ENCODE measurements at regions not wholly inside any gene's neighbourhood (a gene's known extent, or its start where the extent isn't known, plus 50 kb on each side); places are given as distances from the start of the nearest gene placed in this dataset.
"Not testable (repeated sequence)": the region's sequence is repeated elsewhere in the genome, so short reads cannot be mapped to it uniquely, and the experiment has no call there.

DNA sequence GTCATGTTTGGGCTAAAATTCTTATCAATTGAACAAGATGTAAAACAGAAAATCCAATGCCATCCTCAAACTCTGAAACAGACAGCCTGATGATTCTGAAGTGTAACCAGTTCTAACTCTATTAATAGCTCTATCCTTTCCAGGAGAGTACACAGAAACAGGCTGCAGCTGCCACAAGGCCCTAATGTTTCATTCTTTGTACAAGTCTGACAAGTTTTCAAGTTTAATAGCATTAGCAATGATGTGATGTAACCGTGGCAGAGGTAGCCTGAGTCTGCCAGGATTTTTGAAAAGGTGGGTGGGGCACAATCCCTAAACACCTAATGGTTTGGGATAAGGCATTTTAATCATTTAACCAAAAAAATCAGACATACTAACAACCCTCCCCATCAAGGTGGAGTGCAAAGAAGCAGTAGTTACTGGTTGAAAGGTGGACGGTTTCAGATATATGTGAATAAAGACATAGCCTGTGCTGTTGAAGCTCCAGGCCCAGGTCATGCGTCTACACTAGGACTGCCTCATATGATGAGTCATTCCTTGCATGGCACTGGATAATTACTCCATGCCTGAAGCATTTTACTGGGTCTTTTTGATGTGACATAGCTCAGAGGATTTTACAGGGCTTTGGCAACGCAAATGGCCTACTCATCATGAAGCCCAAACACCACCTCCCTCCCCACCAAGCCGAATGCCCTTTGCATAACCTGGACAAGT, 145.1 kb upstream of the GRIP1 start:
- H3K9ac ChIP-seq (ENCODE audit: low read depth, low read length), result no peak overlapping the region
- no peaks in the 10 kb centered on the region for H3K36me3 ChIP-seq (ENCODE audit: control insufficient read depth, insufficient read depth, low read length)
- H3K4me3 ChIP-seq (ENCODE audit: low read depth, low read length), result no peak overlapping the region
- no peaks in the 10 kb centered on the region for H3K9me3 ChIP-seq (ENCODE audit: control insufficient read depth, insufficient read depth, low read length)
- H3K27me3 ChIP-seq (ENCODE audit: control insufficient read depth, insufficient read depth, low read length), result no peaks in the 10 kb centered on the region
- no peaks in the 10 kb centered on the region for H3K4me1 ChIP-seq (ENCODE audit: control insufficient read depth, insufficient read depth, low read length)

DNA sequence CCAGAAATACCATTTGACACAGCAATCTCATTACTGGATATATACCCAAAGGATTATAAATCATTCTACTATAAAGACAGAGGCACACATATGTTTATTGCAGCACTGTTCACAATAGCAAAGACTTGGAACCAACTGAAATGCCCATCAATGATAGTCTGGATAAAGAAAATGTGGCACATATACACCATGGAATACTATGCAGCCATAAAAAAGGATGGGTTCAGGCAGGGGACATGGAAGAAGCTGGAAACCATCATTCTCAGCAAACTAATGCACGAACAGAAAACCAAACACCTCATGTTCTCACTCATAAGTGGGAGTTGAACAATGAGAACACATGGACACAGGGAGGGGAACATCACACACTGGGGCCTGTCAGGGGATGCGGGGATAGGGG, 147.0 kb upstream of the GRIP1 start:
- not testable (repeated sequence) for H3K27me3 ChIP-seq (ENCODE audit: control insufficient read depth, insufficient read depth, low read length); H3K4me3 ChIP-seq (ENCODE audit: low read depth, low read length); H3K36me3 ChIP-seq (ENCODE audit: control insufficient read depth, insufficient read depth, low read length); H3K9me3 ChIP-seq (ENCODE audit: control insufficient read depth, insufficient read depth, low read length); H3K9ac ChIP-seq (ENCODE audit: low read depth, low read length); H3K4me1 ChIP-seq (ENCODE audit: control insufficient read depth, insufficient read depth, low read length)

DNA sequence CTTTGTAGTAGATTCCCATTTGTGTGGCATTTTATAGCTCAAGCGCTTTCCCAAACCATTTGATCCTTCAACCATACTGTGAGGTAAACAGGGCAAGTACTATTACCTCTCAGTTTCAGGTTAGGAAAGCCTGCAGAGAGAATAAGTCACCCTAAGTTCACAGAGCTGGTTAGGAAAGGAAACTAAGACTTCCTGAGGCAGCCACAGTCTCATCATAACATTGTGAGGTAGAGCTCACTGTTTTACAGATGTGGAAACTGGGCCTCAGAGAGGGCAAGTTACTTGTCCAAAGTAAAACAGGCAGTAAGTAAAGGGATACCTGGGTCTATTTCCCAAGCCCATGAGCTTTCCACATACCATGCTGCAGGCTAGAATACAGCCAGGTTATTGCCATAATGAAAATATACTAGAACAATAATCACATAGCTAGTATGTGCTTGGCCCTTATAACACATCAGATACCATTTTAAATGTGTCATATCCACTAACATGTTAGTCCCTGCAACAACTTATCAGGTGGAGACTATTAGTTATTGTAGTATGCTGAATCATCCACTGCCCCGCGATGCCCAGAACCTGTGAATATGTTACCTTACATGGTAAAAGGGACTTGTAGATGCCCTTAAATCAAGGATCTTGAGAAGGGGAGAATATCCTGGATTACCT, 150.9 kb upstream of the GRIP1 start:
- Histone ChIP-seq H3K9me3 (ENCODE audit: control insufficient read depth, insufficient read depth, low read length) (no peaks in the 10 kb centered on the region), H3K36me3 (ENCODE audit: control insufficient read depth, insufficient read depth, low read length) (no peaks in the 10 kb centered on the region), H3K4me3 (ENCODE audit: low read depth, low read length) (no peak overlapping the region), H3K9ac (ENCODE audit: low read depth, low read length) (no peak overlapping the region), H3K27me3 (ENCODE audit: control insufficient read depth, insufficient read depth, low read length) (no peaks in the 10 kb centered on the region), H3K4me1 (ENCODE audit: control insufficient read depth, insufficient read depth, low read length) (no peaks in the 10 kb centered on the region)

GRCh38 chr12:66831495-66831894, 152.6 kb upstream of the GRIP1 start:
- Histone ChIP-seq H3K36me3 (ENCODE audit: control insufficient read depth, insufficient read depth, low read length) (no peaks in the 10 kb centered on the region), H3K4me3 (ENCODE audit: low read depth, low read length) (no peak overlapping the region), H3K9ac (ENCODE audit: low read depth, low read length) (no peak overlapping the region), H3K27me3 (ENCODE audit: control insufficient read depth, insufficient read depth, low read length) (no peaks in the 10 kb centered on the region), H3K4me1 (ENCODE audit: control insufficient read depth, insufficient read depth, low read length) (no peaks in the 10 kb centered on the region), H3K9me3 (ENCODE audit: control insufficient read depth, insufficient read depth, low read length) (no peaks in the 10 kb centered on the region)

GRCh38 chr12:66832997-66833396, 154.1 kb upstream of the GRIP1 start:
- Histone ChIP-seq H3K9ac (ENCODE audit: low read depth, low read length) (no peak overlapping the region), H3K36me3 (ENCODE audit: control insufficient read depth, insufficient read depth, low read length) (no peaks in the 10 kb centered on the region), H3K9me3 (ENCODE audit: control insufficient read depth, insufficient read depth, low read length) (no peaks in the 10 kb centered on the region), H3K27me3 (ENCODE audit: control insufficient read depth, insufficient read depth, low read length) (no peaks in the 10 kb centered on the region), H3K4me1 (ENCODE audit: control insufficient read depth, insufficient read depth, low read length) (no peaks in the 10 kb centered on the region), H3K4me3 (ENCODE audit: low read depth, low read length) (no peak overlapping the region)

GRCh38 chr12:66836623-66837310, 157.9 kb upstream of the GRIP1 start:
- Histone ChIP-seq H3K27me3 (ENCODE audit: control insufficient read depth, insufficient read depth, low read length) (no peaks in the 10 kb centered on the region), H3K36me3 (ENCODE audit: control insufficient read depth, insufficient read depth, low read length) (no peaks in the 10 kb centered on the region), H3K4me1 (ENCODE audit: control insufficient read depth, insufficient read depth, low read length) (no peaks in the 10 kb centered on the region), H3K4me3 (ENCODE audit: low read depth, low read length) (no peak overlapping the region), H3K9ac (ENCODE audit: low read depth, low read length) (no peak overlapping the region), H3K9me3 (ENCODE audit: control insufficient read depth, insufficient read depth, low read length) (no peaks in the 10 kb centered on the region)

- H3K9ac ChIP-seq (ENCODE audit: low read depth, low read length), result no peak overlapping the region
- H3K36me3 ChIP-seq (ENCODE audit: control insufficient read depth, insufficient read depth, low read length), result no peaks in the 10 kb centered on the region
- no peaks in the 10 kb centered on the region for H3K4me1 ChIP-seq (ENCODE audit: control insufficient read depth, insufficient read depth, low read length)
- no peaks in the 10 kb centered on the region for H3K27me3 ChIP-seq (ENCODE audit: control insufficient read depth, insufficient read depth, low read length)
- H3K9me3 ChIP-seq (ENCODE audit: control insufficient read depth, insufficient read depth, low read length), result no peaks in the 10 kb centered on the region
- H3K4me3 ChIP-seq (ENCODE audit: low read depth, low read length), result no peak overlapping the region
These were observed 158.4 kb upstream of the GRIP1 start for GRCh38 chr12:66837311-66837627.

DNA sequence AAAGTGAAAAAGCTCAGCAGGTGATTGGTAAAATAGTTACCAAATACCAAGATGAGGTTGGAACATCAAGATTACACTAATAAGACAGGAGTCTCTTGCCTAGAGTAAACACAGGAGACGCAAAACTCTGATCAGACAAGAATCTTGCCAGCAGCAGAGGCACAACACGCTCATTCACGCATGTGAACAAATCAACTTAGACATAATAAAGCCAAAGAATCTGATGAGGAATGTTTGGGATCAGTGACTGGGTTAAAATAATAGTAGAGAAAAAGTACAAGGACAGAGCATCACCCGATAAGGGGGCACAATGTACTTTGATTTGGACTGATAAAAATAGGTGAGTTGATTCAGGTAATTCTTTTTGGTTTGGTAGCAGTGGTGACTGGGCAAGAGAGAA, 159.5 kb upstream of the GRIP1 start:
- H3K9ac ChIP-seq (ENCODE audit: low read depth, low read length), result no peak overlapping the region
- no peaks in the 10 kb centered on the region for H3K4me1 ChIP-seq (ENCODE audit: control insufficient read depth, insufficient read depth, low read length)
- no peaks in the 10 kb centered on the region for H3K36me3 ChIP-seq (ENCODE audit: control insufficient read depth, insufficient read depth, low read length)
- H3K9me3 ChIP-seq (ENCODE audit: control insufficient read depth, insufficient read depth, low read length), result no peaks in the 10 kb centered on the region
- H3K4me3 ChIP-seq (ENCODE audit: low read depth, low read length), result no peak overlapping the region
- H3K27me3 ChIP-seq (ENCODE audit: control insufficient read depth, insufficient read depth, low read length), result no peaks in the 10 kb centered on the region

- H3K9me3 ChIP-seq (ENCODE audit: control insufficient read depth, insufficient read depth, low read length), result no peaks in the 10 kb centered on the region
- no peaks in the 10 kb centered on the region for H3K27me3 ChIP-seq (ENCODE audit: control insufficient read depth, insufficient read depth, low read length)
- no peak overlapping the region for H3K9ac ChIP-seq (ENCODE audit: low read depth, low read length)
- H3K4me1 ChIP-seq (ENCODE audit: control insufficient read depth, insufficient read depth, low read length), result no peaks in the 10 kb centered on the region
- H3K4me3 ChIP-seq (ENCODE audit: low read depth, low read length), result no peak overlapping the region
- H3K36me3 ChIP-seq (ENCODE audit: control insufficient read depth, insufficient read depth, low read length), result no peaks in the 10 kb centered on the region
These were observed 170.1 kb upstream of the GRIP1 start for GRCh38 chr12:66848967-66849366.

GRCh38 chr12:66851134-66851533, 172.3 kb upstream of the GRIP1 start:
- no peaks in the 10 kb centered on the region for H3K4me1 ChIP-seq (ENCODE audit: control insufficient read depth, insufficient read depth, low read length)
- no peaks in the 10 kb centered on the region for H3K27me3 ChIP-seq (ENCODE audit: control insufficient read depth, insufficient read depth, low read length)
- no peak overlapping the region for H3K9ac ChIP-seq (ENCODE audit: low read depth, low read length)
- no peak overlapping the region for H3K4me3 ChIP-seq (ENCODE audit: low read depth, low read length)
- no peaks in the 10 kb centered on the region for H3K36me3 ChIP-seq (ENCODE audit: control insufficient read depth, insufficient read depth, low read length)
- H3K9me3 ChIP-seq (ENCODE audit: control insufficient read depth, insufficient read depth, low read length), result no peaks in the 10 kb centered on the region

GRCh38 chr12:66852091-66852490, 173.2 kb upstream of the GRIP1 start:
- Histone ChIP-seq H3K36me3 (ENCODE audit: control insufficient read depth, insufficient read depth, low read length) (no peaks in the 10 kb centered on the region), H3K4me1 (ENCODE audit: control insufficient read depth, insufficient read depth, low read length) (no peaks in the 10 kb centered on the region), H3K4me3 (ENCODE audit: low read depth, low read length) (no peak overlapping the region), H3K9me3 (ENCODE audit: control insufficient read depth, insufficient read depth, low read length) (no peaks in the 10 kb centered on the region), H3K27me3 (ENCODE audit: control insufficient read depth, insufficient read depth, low read length) (no peaks in the 10 kb centered on the region), H3K9ac (ENCODE audit: low read depth, low read length) (no peak overlapping the region)

DNA sequence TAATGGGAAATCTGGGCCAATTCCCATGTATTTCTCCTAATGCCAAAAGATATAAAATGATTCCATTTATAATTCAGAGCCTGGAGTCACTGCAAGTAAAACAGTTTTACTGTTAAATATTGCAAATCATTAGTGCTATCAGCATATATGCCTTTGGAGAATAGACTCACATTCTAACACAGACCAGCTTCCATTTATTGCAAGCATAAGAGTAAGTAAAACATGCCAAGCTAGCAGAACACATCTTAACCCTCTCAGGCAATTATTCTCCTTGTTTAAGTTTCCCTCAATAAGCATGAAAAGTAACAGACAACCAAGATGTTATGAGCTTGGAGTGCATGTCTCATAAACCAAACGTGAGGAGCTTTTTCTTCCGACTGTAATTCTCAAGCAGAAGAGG, 173.9 kb upstream of the GRIP1 start:
- Histone ChIP-seq H3K36me3 (ENCODE audit: control insufficient read depth, insufficient read depth, low read length) (no peaks in the 10 kb centered on the region), H3K9me3 (ENCODE audit: control insufficient read depth, insufficient read depth, low read length) (no peaks in the 10 kb centered on the region), H3K27me3 (ENCODE audit: control insufficient read depth, insufficient read depth, low read length) (no peaks in the 10 kb centered on the region), H3K9ac (ENCODE audit: low read depth, low read length) (no peak overlapping the region), H3K4me1 (ENCODE audit: control insufficient read depth, insufficient read depth, low read length) (no peaks in the 10 kb centered on the region), H3K4me3 (ENCODE audit: low read depth, low read length) (no peak overlapping the region)
